Sigmoid colon (tissue), 6 donors: ENCODE measurements at regions not wholly inside any gene's neighbourhood (a gene's known extent, or its start where the extent isn't known, plus 50 kb on each side); places are given as distances from the start of the nearest gene placed in this dataset.

Experiments used
- DNase-seq: peaks from one replicate; pipeline ENCODE4 v3.0.0-alpha.2; 2019
- H3K27ac ChIP-seq, 4 donors: fragments of 200-600 bp; sonication (generic); one replicate each; pipeline ENCODE4 v1.5.1; 2016 to 2019; ENCODE audit warnings: mild to moderate bottlenecking in 1 of 4
- H3K27me3 ChIP-seq, 3 donors: fragments of 200-600 bp; sonication (generic); one replicate each; pipeline ENCODE4 v1.5.1; 2019; ENCODE audit warnings: mild to moderate bottlenecking in 1 of 3
- H3K36me3 ChIP-seq, 4 donors: fragments of 200-600 bp; sonication (generic); one replicate each; pipeline ENCODE4 v1.5.1; 2016 to 2019
- H3K4me1 ChIP-seq, 4 donors: fragments of 200-600 bp; sonication (generic); one replicate each; pipeline ENCODE4 v1.5.1; 2017 to 2019
- H3K4me3 ChIP-seq, 4 donors: fragments of 200-600 bp; sonication (generic); one replicate each; pipeline ENCODE4 v1.5.1; 2017 to 2019; ENCODE audit warnings: mild to moderate bottlenecking in 2 of 4, moderate library complexity in 1 of 4
- H3K9me3 ChIP-seq, 4 donors: fragments of 200-600 bp in 3 of 4; sonication (generic) in 3 of 4; one replicate each; pipeline versions ENCODE4 v1.5.1 to v1.6.1; 2013 to 2019
- CTCF ChIP-seq, 4 experiments: fragments of 450-650 bp in 3 of 4; fragments of 200-600 bp in 1 of 4; IDR thresholded peaks; one replicate each; pipeline ENCODE4 v1.5.1; 2016 to 2019; ENCODE audit warnings: antibody characterized with exemption in 4 of 4, mild to moderate bottlenecking in 3 of 4, moderate library complexity in 2 of 4
- EP300 ChIP-seq, 4 donors: sonication (generic); formaldehyde crosslinking; IDR thresholded peaks; one replicate each; pipeline ENCODE4 v1.6.1; 2017; ENCODE audit warnings: antibody characterized with exemption in 4 of 4
- POLR2A ChIP-seq, 2 donors: fragments of 450-650 bp; IDR thresholded peaks; one replicate each; pipeline ENCODE4 v1.6.1; 2016; ENCODE audit warnings: antibody characterized with exemption in 2 of 2, mild to moderate bottlenecking in 2 of 2, moderate library complexity in 2 of 2
- POLR2AphosphoS5 ChIP-seq, 4 donors: sonication (generic); formaldehyde crosslinking; IDR thresholded peaks; one replicate each; pipeline ENCODE4 v1.6.1; 2017; ENCODE audit warnings: antibody characterized with exemption in 4 of 4
- WGBS, 2 donors: extraction: QIAGEN DNeasy Blood & Tissue Kit; methylation state at CpG; one replicate each; pipeline ENCODE4 v1.1.7; 2013; 5-methylcytosine and 5-hydroxymethylcytosine counted together
- intact Hi-C: fragments of 100-400 bp; cut with DNase I; formaldehyde crosslinking; loops from one replicate; pipeline ENCODE4 v1.15.1; 2023
- donor health status: healthy with polysubstance abuse.
- donor health status: healthy.

- no peaks in the 10 kb centered on the region for H3K36me3 ChIP-seq
- WGBS, 2 donors: 34 to 57% methylated on average over 9 of the region's 9 CpGs
- H3K4me1 ChIP-seq: no peaks in the 10 kb centered on the region
- intact Hi-C loops: no loop called here
- H3K27me3 ChIP-seq: no peaks in the 10 kb centered on the region
- no peak for TF ChIP-seq CTCF (IDR thresholded peaks at IDR 0.05)
- no peak for TF ChIP-seq POLR2AphosphoS5 (IDR thresholded peaks at IDR 0.05)
- no peak for TF ChIP-seq EP300 (IDR thresholded peaks at IDR 0.05)
- TF ChIP-seq POLR2A (IDR thresholded peaks at IDR 0.05): no peak
- DNase-seq: no peak
- H3K27ac ChIP-seq: no peak overlapping the region
- no peak overlapping the region for H3K4me3 ChIP-seq
- H3K9me3 ChIP-seq: no peaks in the 10 kb centered on the region
These were observed 221.6 kb downstream of the NR2F1-AS1 start for GRCh38 chr5:93359296-93359959.

GRCh38 chr5:93358176-93358575 is 222.8 kb downstream of the NR2F1-AS1 start:
- no peak overlapping the region for H3K4me3 ChIP-seq
- no peaks in the 10 kb centered on the region for H3K27me3 ChIP-seq
- H3K36me3 ChIP-seq: no peaks in the 10 kb centered on the region
- TF ChIP-seq EP300 (IDR thresholded peaks at IDR 0.05) (no peak), POLR2A (IDR thresholded peaks at IDR 0.05) (no peak), POLR2AphosphoS5 (IDR thresholded peaks at IDR 0.05) (no peak), CTCF (IDR thresholded peaks at IDR 0.05) (no peak)
- no peak overlapping the region for H3K27ac ChIP-seq
- no peaks in the 10 kb centered on the region for H3K9me3 ChIP-seq
- no peaks in the 10 kb centered on the region for H3K4me1 ChIP-seq
- 16 to 55% methylated on average over 1 of the region's 1 CpG for WGBS, 2 donors
- intact Hi-C loops: no loop called here
- DNase-seq: no peak

GRCh38 chr5:93357686-93358085 is 223.3 kb downstream of the NR2F1-AS1 start:
- Histone ChIP-seq H3K27me3 (no peaks in the 10 kb centered on the region), H3K9me3 (no peaks in the 10 kb centered on the region), H3K27ac (no peak overlapping the region), H3K4me1 (no peaks in the 10 kb centered on the region), H3K36me3 (no peaks in the 10 kb centered on the region), H3K4me3 (no peak overlapping the region)
- intact Hi-C loops: no loop called here
- no peak for DNase-seq
- 52 to 78% methylated on average over 1 of the region's 1 CpG for WGBS, 2 donors
- TF ChIP-seq EP300 (IDR thresholded peaks at IDR 0.05) (no peak), POLR2A (IDR thresholded peaks at IDR 0.05) (no peak), CTCF (IDR thresholded peaks at IDR 0.05) (no peak), POLR2AphosphoS5 (IDR thresholded peaks at IDR 0.05) (no peak)

- Histone ChIP-seq H3K36me3 (no peaks in the 10 kb centered on the region), H3K4me3 (no peak overlapping the region), H3K27me3 (no peaks in the 10 kb centered on the region), H3K9me3 (no peaks in the 10 kb centered on the region), H3K4me1 (no peaks in the 10 kb centered on the region), H3K27ac (no peak overlapping the region)
- whole genome bisulfite sequencing, 2 donors: 84 to 90% methylated on average over 8 of the region's 8 CpGs
- no peak for DNase-seq
- no peak for TF ChIP-seq CTCF (IDR thresholded peaks at IDR 0.05)
- TF ChIP-seq POLR2AphosphoS5 (IDR thresholded peaks at IDR 0.05): no peak
- no peak for TF ChIP-seq EP300 (IDR thresholded peaks at IDR 0.05)
- TF ChIP-seq POLR2A (IDR thresholded peaks at IDR 0.05): no peak
- intact Hi-C loops: no loop called here
These were observed 225.3 kb downstream of the NR2F1-AS1 start for GRCh38 chr5:93355691-93356090.

GRCh38 chr5:93352186-93352585 is 228.8 kb downstream of the NR2F1-AS1 start:
- 84 to 90% methylated on average over 2 of the region's 2 CpGs for WGBS, 2 donors
- Histone ChIP-seq H3K36me3 (no peaks in the 10 kb centered on the region), H3K27me3 (no peaks in the 10 kb centered on the region), H3K4me1 (no peaks in the 10 kb centered on the region), H3K4me3 (no peak overlapping the region), H3K27ac (no peak overlapping the region), H3K9me3 (no peaks in the 10 kb centered on the region)
- intact Hi-C loops: no loop called here
- no peak for DNase-seq
- TF ChIP-seq POLR2AphosphoS5 (IDR thresholded peaks at IDR 0.05): no peak
- TF ChIP-seq EP300 (IDR thresholded peaks at IDR 0.05): no peak
- no peak for TF ChIP-seq CTCF (IDR thresholded peaks at IDR 0.05)
- TF ChIP-seq POLR2A (IDR thresholded peaks at IDR 0.05): no peak
